CD4-positive, alpha-beta T cell treated with Interleukin-6 for 4 hours (primary cell): ENCODE measurements at regions not wholly inside any gene's neighbourhood (a gene's known extent, or its start where the extent isn't known, plus 50 kb on each side); places are given as distances from the start of the nearest gene placed in this dataset.

ENCODE experiments used
- DNase-seq: peaks from one replicate; pipeline ENCODE4 v3.0.0-alpha.2; 2020; ENCODE audit warnings: mixed read lengths

DNA sequence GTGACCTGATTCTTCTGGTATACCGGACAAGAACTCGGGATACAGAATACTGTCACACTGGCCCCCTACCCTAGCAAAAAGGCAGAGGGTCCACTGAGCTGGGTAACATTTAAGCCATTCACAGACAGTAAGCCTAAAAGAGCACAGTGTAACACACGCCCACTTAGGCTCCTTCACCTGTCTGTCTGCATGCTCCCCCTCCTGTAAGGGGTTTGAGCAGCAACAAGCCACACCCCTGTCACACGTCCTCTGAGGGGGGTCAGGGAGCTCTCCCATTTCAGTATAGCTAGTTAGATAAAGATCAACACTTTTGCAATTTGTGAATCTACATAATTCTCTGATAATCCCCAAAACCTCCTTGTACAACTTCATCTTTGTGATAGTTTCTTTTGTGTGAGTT lies 586.3 kb upstream of the LMCD1 start:
- no peak for DNase-seq

DNA sequence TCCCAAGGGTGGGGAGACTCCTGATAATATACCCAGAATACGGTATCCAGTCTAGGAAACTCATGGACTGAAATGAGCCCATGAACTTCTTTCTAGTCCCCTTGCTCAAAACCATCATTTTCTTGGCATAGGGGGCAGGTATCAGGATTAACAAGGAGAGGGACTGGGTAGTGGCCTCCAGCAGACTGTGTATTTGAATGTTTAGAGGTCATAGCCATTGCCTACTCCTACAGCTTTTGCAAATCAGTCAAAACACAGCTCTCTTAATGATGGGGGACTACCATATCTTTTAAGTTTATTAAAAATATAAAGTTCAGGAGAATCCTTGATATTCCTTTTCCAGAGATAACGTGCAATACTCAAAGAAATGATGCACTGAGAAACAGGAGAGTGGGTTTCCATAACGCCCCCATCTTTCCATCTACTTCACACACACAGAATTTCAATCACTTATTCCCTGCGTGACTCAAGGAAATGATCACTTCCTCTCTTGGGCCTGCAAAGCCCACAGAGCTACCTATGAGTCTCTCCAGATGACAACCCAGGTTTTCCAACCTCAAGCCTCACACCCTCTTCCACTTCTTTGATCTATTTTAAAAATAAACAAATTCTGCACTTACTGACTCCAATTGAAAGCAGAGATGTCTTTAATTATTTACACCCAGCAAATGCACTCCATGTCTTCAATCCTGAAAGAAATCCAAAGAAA lies 584.0 kb upstream of the LMCD1 start:
- DNase-seq, result no peak

DNA sequence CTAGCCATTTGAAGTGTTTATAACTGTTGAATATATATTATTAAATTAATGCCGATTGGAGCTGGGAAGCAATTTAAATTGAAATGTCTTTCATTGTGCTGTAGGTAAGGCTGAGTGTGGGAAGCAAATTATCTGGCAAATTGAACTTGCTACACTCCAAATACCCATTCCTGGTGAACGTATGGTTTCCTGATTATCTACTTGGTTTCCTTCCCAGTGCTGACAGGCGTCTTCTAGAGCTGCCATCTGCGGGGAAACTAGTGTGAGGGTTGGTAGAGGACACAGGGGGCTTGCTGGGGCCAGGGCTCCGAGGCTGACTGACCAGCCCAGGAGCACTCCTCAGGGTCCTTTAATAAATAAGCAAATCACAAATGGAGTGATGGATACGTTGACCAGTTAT lies 581.4 kb upstream of the LMCD1 start:
- DNase-seq, result no peak

DNA sequence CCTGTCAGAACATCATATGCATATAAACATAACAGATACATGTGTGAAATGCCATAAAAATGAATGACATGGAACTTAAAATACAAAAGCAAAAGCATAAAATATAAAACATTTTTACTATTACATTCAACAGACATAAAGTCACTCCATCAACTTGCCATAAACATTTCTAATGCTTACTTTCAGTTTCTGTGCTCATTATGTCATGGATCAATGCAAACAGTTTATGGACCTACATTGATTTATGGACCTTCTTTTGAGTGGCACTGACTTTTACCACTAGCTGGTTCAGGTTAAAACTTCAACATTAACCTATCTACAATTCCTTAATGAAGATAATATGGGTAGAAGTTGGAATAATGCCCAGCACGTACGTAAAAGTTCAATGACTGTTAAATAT lies 577.4 kb upstream of the LMCD1 start:
- no peak for DNase-seq

DNA sequence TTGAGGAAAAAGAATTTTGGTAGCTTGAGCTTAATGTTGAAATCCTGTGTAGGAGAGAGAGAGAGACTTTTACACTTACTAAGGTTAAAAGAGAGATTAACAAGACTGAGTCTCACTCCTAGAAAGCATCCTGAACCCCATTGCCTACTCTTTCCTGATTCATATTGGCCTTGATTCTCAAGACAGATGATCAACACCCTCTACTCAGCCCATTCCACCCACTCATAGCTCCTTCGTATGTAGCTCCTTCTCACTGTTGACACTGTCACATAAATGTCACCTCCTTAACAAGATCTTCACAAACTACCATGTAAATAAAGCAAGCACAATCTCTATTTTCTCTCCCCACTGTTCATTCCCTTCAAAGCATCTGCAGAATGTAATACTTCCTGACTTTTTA lies 574.6 kb upstream of the LMCD1 start:
- no peak for DNase-seq

DNA sequence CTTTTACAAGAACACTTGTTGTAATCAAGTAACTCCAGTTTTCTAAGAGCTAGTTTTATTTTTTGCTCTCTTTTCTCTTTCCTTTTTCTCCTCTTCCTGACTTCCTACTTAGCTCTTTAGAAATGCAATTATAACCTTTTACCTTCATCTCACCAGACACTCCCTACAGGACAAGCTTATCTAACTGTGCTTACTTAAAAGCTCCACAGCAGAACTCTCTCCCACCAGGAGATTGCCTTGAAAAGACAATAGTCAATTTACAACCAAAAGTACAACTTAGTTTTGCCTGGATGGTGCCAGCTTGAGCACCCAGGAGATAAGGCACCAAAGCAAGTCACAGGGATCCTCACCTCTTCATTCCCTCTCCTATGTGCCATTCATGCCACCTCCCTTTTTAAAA lies 573.8 kb upstream of the LMCD1 start:
- DNase-seq, result no peak

DNA sequence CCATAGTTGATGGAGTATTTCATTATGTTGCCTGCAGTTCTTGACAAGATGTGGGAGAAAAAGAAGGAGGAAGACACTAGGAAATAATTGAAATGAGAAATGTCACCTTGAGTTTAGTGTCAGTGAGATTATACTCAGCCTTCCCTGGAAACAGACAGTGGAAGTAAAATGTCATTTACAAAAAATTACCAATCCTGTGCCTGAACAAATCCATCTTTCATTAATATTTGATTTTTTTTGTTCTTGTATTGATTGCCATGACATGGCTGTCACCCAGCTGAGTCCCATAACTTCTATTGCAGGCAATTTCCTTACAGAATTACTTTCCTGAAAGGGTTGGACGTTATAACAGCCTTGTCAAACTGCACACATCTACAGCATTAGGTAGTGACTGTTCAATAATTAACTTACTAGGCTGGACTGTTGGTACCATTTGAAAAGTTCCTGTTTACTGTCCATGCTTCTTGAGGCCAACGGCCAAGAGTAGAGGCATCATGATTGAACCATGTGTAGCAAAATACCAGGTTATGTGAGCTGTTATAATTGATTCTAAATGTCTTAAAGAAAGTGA lies 572.2 kb upstream of the LMCD1 start:
- no peak for DNase-seq

DNA sequence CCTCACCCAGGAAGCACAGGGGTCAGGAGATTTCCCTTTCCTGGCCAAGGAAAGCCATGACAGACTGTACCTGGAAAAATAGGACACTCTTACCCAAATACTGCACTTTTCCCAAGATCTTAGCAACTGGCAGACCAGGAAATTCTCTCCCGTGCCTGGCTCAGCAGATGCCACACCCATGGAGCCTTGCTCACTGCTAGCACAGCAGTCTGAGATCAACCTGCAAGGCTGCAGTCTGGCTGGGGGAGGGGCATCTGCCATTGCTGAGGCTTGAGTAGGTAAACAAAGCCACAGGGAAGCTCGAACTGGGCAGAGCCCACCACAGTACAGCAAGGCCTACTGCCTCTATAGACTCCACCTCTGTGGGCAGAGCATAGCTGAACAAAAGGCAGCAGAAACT lies 567.3 kb upstream of the LMCD1 start:
- no peak for DNase-seq

DNA sequence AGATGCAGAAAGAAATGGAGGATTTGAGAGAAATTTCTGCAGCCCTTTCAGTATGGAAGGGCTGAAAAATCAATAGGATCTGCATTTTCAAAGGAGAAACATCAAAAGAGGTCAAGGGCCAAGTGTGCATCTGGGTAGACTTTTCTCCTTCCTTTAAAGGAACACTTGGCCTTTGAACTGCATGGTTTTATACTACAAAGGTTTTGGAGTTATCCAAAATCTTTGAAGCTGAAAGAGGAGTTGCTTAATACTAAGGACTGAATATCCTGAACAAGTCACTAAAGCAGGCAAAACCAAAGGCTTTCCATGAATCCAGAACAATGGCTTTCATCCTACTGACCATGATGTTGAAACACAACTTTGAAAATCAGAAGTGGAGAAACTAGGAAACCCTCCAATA lies 553.7 kb upstream of the LMCD1 start:
- no peak for DNase-seq

DNA sequence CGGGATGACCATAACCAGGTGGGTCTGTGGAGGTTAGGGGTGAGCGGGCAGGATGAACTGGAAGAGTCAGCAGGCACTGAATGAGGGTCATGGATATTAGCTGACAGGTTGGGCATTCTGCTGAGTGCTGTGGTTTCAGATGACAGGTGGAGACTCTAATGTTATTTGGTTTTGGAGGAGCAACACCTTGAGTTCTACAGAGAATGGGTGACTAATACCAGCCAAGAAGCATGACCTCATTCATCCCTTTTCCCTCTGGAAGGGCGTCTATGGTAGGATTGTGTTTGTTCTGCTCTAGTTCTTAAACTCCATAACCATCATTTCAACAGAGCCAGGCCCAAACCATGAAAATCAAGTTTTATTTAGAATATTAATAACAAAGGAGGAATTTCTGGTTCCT lies 550.7 kb upstream of the LMCD1 start:
- DNase-seq, result no peak

DNA sequence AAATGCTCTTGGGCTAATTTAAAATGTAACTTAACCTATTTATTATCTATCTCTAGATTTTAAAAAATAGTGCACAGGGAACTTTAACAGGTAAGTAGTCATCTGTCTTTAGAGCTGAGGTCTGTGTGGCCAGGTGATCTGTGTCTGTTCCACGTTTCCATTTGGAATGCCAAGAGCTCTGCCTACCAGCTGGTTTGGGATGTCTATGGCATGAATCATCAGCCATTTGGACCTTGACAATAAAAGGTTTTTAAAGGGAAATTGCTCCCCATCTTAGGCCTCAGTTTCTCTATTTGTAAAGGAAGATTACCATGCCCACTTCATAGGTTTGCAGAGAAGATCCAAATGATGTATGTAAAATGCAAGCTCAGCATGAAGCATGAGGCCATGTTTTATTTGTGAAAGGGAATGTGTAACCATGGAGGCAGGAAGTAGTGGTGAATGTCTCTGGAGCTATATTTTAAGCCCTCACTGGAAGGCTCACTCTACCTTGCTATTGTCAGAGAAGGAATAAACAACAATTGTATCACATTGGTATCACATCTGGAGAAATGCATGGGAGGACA lies 548.1 kb upstream of the LMCD1 start:
- DNase-seq, result no peak

DNA sequence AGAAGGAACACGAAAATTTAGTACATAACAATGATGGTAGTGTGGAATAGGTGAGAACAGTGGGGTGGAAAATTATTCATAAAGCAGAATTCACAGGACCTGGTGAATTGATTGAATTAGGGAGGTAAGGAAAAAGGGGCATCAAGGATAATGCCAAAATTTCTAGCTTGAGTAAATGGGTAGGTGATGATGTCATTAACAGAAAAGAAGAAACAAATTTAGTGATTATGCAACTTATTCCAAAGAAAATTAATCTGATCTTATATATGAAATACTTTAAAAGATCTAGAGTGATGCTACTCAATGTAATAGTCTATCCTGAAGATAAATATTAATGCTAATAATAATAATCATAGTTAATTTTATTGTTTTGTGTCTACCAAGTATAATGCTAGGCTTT lies 544.6 kb upstream of the LMCD1 start:
- no peak for DNase-seq

DNA sequence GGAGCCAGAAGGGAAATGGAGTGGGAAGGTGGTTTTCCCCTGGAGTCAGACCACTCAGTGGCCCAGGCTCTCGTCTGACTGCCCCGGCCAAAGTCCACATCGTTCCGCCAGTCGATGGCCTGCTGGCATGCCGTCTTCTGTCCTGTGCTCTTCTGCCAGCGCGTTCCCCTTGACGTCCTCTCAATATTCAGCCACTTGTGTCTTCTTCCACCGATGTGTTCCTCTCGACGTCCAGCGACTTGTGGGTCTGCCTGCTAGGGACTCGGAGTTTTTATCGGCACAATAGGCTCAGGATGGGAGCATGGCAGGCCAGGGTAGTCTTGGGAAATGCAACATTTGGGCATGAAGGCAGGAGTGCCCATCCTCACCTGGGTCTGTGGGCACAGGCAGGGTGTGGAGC lies 542.5 kb upstream of the LMCD1 start:
- no peak for DNase-seq

DNA sequence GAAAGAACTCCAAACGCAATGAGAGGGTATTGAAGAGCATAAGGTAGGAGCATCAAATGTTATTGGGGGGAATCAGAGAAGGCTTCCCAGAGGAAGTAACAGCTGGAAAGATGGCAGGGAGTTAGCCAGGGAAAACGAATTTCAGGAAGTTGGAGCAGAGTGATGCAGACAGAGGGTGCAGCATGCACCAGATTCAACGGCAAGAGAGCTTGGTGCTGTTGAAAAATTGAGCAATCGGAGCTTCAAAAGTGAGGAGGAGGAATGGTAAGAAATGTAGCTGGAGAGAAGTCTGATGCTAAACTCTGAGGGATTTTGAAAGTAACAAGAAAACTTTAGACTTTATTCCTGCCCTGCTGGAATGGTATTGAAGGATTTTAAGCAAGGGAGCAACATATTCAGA lies 541.0 kb upstream of the LMCD1 start:
- no peak for DNase-seq

DNA sequence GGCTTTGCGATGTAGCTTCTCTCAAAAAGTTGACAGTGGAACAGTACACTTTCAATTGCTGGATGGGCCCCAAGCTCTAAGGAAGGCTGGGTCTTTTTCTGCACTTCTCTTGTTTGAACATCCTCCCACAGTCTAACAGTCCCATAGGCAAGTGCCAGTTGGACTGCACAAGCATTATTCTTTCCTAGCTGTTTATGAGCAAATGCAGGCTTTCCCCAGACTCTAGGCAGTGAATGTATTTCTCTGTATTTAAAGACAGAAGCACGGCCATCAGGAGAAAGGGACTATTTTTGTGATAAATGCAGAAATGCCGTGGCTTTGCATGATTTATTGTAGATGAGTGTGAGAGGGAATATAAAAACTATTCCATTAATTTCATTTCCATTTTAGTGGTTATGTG lies 539.3 kb upstream of the LMCD1 start:
- no peak for DNase-seq

DNA sequence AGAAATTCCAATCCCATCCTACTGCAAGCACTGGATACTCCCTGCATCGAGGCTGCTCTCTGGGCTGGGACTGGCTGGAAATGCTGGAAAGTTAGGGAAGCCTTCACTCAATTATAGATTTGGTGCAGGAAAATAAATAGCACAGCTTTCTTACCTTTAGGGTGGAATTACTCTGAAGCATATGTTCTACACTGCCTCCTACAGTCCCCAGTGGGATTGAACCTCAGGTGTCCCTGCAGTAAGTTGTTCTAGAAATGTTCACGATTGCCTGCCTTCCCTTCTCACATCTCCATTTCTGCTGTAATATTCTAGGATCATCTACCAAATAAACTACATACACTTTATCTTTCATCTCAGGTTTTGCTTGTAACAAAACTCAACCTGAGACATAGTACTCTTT lies 536.7 kb upstream of the LMCD1 start:
- no peak for DNase-seq

DNA sequence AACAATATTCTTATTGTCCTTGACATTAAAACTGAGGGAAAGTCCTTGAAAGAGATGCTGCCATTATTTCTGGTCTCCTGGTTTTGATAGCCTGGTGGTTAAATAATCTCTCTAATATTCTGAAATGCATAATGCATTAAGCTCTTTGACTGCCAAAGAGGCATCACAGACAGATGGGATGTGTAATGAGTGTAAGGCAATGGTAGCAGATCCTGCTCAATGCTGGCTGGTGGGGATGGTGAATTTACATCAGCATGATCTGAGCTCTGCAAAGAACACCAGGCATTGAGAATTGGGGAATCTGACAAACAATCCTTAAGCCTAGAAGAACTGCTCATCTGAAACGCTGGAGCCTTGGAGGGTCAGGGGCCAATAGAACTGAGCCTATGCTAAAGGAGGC lies 528.6 kb upstream of the LMCD1 start:
- no peak for DNase-seq

DNA sequence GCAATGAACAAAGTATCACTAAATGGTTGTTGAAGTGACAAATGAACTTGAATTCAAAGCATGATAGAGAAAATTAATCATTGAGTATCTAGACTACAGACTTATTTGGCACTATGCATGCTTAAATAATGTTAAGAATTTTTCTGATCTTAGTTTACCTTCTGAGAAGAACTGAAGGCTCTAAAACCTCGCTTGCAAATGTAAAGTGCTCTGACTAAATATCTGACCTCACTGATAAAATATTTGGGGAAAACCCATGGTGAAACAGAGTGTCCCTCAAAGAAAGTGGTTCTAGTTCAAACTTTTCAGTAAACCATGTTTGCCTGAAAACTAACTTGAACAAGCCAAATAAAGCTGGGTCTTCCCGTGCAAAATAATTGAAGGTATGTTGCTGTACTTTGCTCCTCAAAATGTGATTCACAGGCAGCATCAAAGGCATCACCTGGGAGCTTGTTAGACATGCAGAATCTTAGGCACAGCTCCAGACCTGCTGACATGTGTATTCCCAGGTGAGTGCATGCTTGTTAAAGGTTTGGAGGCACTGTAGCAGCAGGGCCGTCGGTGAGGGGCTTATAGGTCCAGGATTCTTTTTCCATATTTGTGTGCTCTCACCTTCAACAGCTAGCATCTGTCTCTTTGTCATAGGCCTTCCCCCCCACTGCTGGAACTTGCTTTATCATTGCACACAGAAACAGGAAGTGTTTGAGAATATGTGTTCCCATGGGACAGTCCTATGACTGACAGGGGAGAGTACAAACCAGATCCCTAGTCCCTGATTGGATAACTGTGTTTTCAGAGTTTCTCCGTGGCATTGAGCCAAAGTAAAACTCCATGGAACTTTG lies 524.2 kb upstream of the LMCD1 start:
- DNase-seq, result no peak

DNA sequence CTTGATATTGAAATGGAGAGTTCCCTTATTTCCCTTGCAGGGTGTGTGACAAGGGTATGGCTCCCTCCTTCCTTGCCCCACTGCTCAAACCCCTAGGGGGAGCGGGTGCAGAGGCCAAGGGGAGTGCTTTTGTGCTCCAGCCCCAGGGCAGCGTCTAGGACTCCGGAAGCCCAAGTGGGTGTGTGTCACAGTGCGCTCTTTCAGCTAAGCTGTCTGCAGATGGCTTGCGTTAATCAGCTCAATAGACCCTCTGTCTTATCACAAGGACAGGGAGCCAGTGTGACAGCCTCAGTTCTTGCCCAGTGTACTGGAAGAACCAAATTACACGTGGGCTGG lies 523.6 kb upstream of the LMCD1 start:
- DNase-seq, result no peak

DNA sequence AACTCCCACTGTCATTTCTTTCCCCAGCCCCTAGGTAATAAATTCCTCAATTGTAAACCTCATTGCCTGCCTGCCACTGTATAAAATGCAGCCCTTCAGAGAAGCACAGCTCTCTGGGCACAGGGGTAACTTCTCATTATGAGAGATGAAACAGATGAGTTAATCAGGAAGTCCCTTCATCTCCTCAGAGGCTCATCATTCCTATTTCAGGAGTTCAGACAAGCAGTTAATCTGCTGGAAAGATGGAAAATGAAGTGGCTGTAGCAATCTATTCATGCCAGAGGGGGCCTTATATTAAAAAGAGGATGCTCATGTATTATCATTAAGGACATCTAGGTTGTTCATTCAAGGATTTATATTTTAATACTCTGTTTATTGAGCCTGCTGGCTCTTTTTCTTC lies 519.5 kb upstream of the LMCD1 start:
- no peak for DNase-seq

DNA sequence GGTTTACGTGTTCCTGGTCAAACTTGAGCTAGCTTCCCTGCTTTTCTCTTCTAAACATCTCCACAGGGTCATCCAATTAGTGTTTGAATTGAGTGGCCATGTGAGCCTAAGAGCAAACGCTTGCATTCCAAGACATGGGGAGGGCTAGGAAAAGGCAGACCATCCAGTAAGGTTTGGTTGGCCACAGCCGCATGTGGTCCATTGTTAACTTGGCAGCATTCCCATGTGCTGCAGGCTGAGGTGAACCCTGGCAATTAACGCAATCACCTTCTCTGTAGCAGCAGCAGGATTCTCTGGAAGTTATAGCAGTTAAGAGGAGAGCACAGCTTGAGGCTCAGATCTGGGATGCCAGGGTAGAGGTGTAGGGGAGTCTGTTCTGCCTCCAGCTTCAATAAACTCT lies 502.2 kb upstream of the LMCD1 start:
- DNase-seq, result no peak

DNA sequence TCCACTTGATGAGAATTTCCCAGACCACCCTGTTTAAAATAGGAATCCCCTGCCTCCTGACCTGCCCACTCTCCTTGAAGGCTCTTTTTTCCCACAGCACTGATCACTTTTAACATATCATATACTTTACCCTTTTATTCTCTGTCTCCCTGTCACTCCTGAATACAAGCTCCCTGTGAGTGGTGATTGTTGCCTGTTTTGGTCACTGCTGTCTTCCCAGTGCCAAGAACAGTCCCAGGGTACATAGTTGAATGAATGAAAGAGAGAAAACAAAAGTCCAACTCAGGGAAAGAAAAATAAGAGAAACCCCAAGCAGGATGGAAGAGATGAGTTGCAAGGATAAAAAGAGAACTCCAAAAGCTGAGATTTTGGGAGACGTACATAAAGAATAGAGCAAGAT lies 500.3 kb upstream of the LMCD1 start:
- DNase-seq, result no peak

DNA sequence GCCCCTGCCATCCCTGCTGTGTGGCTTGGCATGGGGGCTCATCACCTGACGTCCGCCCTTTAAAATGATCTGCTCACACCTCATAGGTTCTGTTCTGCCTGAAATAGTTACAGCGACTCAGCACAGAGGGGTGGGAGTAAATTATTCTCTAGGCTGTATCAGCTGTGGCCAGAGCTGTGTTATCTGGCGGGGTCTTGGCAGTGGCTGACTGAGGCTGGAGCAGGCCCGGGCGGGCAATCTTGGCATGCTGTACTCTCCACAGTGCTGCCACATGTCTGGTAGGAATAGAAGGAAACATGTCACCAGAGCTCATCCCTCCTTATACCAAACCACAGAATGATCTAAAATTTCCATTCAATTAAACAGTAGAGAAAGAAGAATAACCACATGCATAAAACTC lies 499.9 kb upstream of the LMCD1 start:
- DNase-seq, result no peak

DNA sequence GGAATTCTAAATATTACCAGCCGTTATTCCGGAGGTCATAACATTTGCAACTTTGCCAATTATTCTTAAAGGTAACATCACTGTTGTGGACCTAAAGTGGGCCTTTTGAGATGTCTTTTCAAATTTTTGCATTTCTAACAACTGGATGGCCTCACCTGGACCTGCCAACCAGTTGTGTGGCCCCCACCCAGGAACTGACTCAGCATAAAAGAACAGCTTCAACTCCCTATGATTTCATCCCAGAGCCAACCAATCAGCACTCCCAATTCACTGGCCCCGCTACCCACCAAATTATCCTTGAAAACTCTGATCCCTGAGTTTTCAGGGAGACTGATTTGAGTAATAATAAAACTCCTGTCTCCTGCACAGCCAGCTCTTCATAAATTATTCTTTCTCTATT lies 489.7 kb upstream of the LMCD1 start:
- DNase-seq, result no peak
